HepG2 (cell line): ENCODE measurements at regions not wholly inside any gene's neighbourhood (a gene's known extent, or its start where the extent isn't known, plus 50 kb on each side); places are given as distances from the start of the nearest gene placed in this dataset.

Source experiments
- ATAC-seq: fragments of 200-7000 bp; cut with Tn5 transposase; 3 replicates; pipeline ENCODE4 v1.9.1; 2020; ENCODE audit warnings: mild to moderate bottlenecking, moderate library complexity
- BruUV-seq: library from RNA; stranded (reverse); fragments of 400-500 nt; replicated peaks from 2 replicates; lab custom pipeline; 2021; lab: Mats Ljungman, UMichigan
- CTCF ChIA-PET: fragments of 300-600 bp; formaldehyde crosslinking; extraction: SDS; loops from one replicate; lab custom pipeline; 2021; ENCODE audit warnings: low total read pairs, inconsistent platforms, low intra/inter-chr PET ratio; lab: Yijun Ruan, JAX
- POLR2A ChIA-PET: fragments of 350-600 bp; sonication (Branson Sonifier 250); formaldehyde crosslinking; loops from one replicate; lab custom pipeline; 2020; ENCODE audit warnings: antibody characterized with exemption, inconsistent platforms; lab: Yijun Ruan, JAX
- DNase-seq: peaks from one replicate; pipeline ENCODE4 v3.0.0-alpha.2; 2015; ENCODE audit warnings: low spot score
- FAIRE-seq: peaks from 3 replicates; lab custom pipeline; 2011; peaks lifted over from hg19 to GRCh38; lab: Jason Lieb, UNC
- H2AFZ ChIP-seq: one replicate; pipeline ENCODE4 v1.6.1; 2011; ENCODE audit warnings: low read length, inconsistent platforms
- H3K27ac ChIP-seq: fragments of 300-600 bp; 3 replicates; pipeline ENCODE4 v1.8.0; 2011; ENCODE audit warnings: mixed run types, mild to moderate bottlenecking, mixed read lengths, low read length, inconsistent platforms; ENCODE audit not compliant: insufficient read depth; ENCODE audit errors: extremely low read length
- H3K27me3 ChIP-seq, 2 experiments: fragments of 200-600 bp in 1 of 2; 2 replicates in 1 of 2; 3 replicates in 1 of 2; pipeline versions ENCODE4 v1.6.0 to v1.8.0; 2011; ENCODE audit warnings: low read length in 2 of 2, mild to moderate bottlenecking in 2 of 2, moderate library complexity in 2 of 2, inconsistent platforms in 1 of 2; ENCODE audit not compliant: insufficient read depth in 2 of 2, control insufficient read depth in 1 of 2
- H3K36me3 ChIP-seq, 2 experiments: fragments of 200-600 bp in 1 of 2; replicated peaks in 1 of 2; 2 replicates in 1 of 2; 3 replicates in 1 of 2; pipeline versions ENCODE4 v1.5.1 to v1.8.0; 2011; ENCODE audit warnings: low read length in 2 of 2, inconsistent platforms in 1 of 2; ENCODE audit not compliant: insufficient read depth in 2 of 2, control insufficient read depth in 1 of 2
- H3K4me1 ChIP-seq: 2 replicates; pipeline ENCODE4 v1.5.1; 2012; ENCODE audit warnings: low read length, inconsistent platforms; ENCODE audit not compliant: insufficient read depth
- H3K4me2 ChIP-seq: 2 replicates; pipeline ENCODE4 v1.6.0; 2011; ENCODE audit warnings: low read depth, low read length, inconsistent platforms
- H3K4me3 ChIP-seq, 3 experiments: fragments of 200-600 bp in 1 of 3; sonication (generic), shearing (Covaris generic) in 1 of 3; replicated peaks in 1 of 3; 2 replicates each; pipeline ENCODE4 v1.5.1; 2011 to 2016; ENCODE audit warnings: low read length in 3 of 3, inconsistent platforms in 2 of 3, low read depth in 2 of 3, mild to moderate bottlenecking in 2 of 3, control low read depth in 1 of 3, mixed read lengths in 1 of 3; ENCODE audit not compliant: insufficient read depth in 1 of 3
- H3K79me2 ChIP-seq: one replicate; pipeline ENCODE4 v1.6.1; 2011; ENCODE audit warnings: low read length, inconsistent platforms; ENCODE audit not compliant: insufficient read depth
- H3K9ac ChIP-seq: 2 replicates; pipeline ENCODE4 v1.6.0; 2011; ENCODE audit warnings: mild to moderate bottlenecking, low read depth, low read length, inconsistent platforms; ENCODE audit not compliant: insufficient read depth
- H3K9me3 ChIP-seq: 2 replicates; pipeline ENCODE4 v1.5.1; 2012; ENCODE audit warnings: mild to moderate bottlenecking, low read length
- H4K20me1 ChIP-seq: 2 replicates; pipeline ENCODE4 v1.6.0; 2011; ENCODE audit warnings: inconsistent platforms, mild to moderate bottlenecking, low read length, moderate library complexity; ENCODE audit not compliant: insufficient read depth
- ARNT ChIP-seq: fragments of 450-650 bp; IDR thresholded peaks from 2 replicates; pipeline ENCODE4 v1.6.1; 2017
- KLF15 ChIP-seq: sonication (generic); formaldehyde crosslinking; IDR thresholded peaks from 2 replicates; pipeline ENCODE4 v1.8.1; 2023; ENCODE audit warnings: borderline replicate concordance, mild to moderate bottlenecking, inconsistent platforms, missing genetic modification reagents, mixed read lengths
- KMT2A ChIP-seq: sonication (generic); formaldehyde crosslinking; IDR thresholded peaks from 2 replicates; pipeline ENCODE4 v1.4.0; 2020; ENCODE audit warnings: missing genetic modification reagents
- SMC3 ChIP-seq: IDR thresholded peaks from 2 replicates; pipeline ENCODE4 v1.6.1; 2011; ENCODE audit warnings: low read length, improper control_type of control experiment
- SOX5 ChIP-seq: IDR thresholded peaks from 2 replicates; pipeline ENCODE4 v1.6.1; 2016; ENCODE audit warnings: borderline replicate concordance
- ZBTB8A ChIP-seq: sonication (generic); formaldehyde crosslinking; IDR thresholded peaks from 2 replicates; pipeline ENCODE4 v1.4.0; 2020; ENCODE audit warnings: mild to moderate bottlenecking, low read depth, missing genetic modification reagents, borderline replicate concordance
- ZNF142 ChIP-seq: sonication (generic); formaldehyde crosslinking; IDR thresholded peaks from 2 replicates; pipeline ENCODE4 v1.4.0; 2020; ENCODE audit warnings: missing genetic modification reagents
- ZNF788 ChIP-seq: sonication (generic); formaldehyde crosslinking; IDR thresholded peaks from 2 replicates; pipeline ENCODE4 v1.5.0; 2020; ENCODE audit warnings: mild to moderate bottlenecking, missing genetic modification reagents, borderline replicate concordance
- ZSCAN12 ChIP-seq: sonication (generic); formaldehyde crosslinking; IDR thresholded peaks from 2 replicates; pipeline ENCODE4 v1.9.0; 2021; ENCODE audit warnings: mild to moderate bottlenecking, missing genetic modification reagents
- WGBS: methylation state at CpG from one replicate; pipeline ENCODE4 v1.1.6; 2017; ENCODE audit warnings: low lambda C conversion rate; 5-methylcytosine and 5-hydroxymethylcytosine counted together
- in situ Hi-C: cut with HindIII; loops from 2 replicates; pipeline ENCODE4 v1.10.0; 2017; ENCODE audit warnings: low pct_unique_long_range_greater_than_20kb; ENCODE audit not compliant: extremely low pct_ligation_motif_present
- intact Hi-C: fragments of 100-400 bp; cut with micrococcal nuclease; formaldehyde crosslinking; loops from one replicate; pipeline ENCODE4 v1.10.0; 2022; ENCODE audit not compliant: unreplicated experiment

GRCh38 chr13:23992781-23993679 is 95.7 kb upstream of the C1QTNF9B start:
- in situ Hi-C loops: no loop called here
- Histone ChIP-seq H2AFZ (no peak overlapping the region), H3K27me3 (peaks cover 0 to 9% of the 10 kb centered on the region in 2 experiments; a peak in 2 of 5 replicates), H4K20me1 (no peaks in the 10 kb centered on the region), H3K9me3 (no peaks in the 10 kb centered on the region), H3K4me1 (no peaks in the 10 kb centered on the region), H3K79me2 (no peaks in the 10 kb centered on the region), H3K4me2 (no peak overlapping the region), H3K27ac (no peak overlapping the region), H3K4me3 (no peak overlapping the region), H3K9ac (no peak overlapping the region), H3K36me3 (no peaks in the 10 kb centered on the region)
- TF ChIP-seq ZBTB8A (CRISPR knock-in tag): no peak
- no peak for TF ChIP-seq KLF15 (CRISPR knock-in tag)
- TF ChIP-seq KMT2A: no peak
- TF ChIP-seq ZSCAN12 (CRISPR knock-in tag): no peak
- TF ChIP-seq ZNF788 (CRISPR knock-in tag): no peak
- no peak for TF ChIP-seq SMC3
- no peak for TF ChIP-seq ZNF142 (CRISPR knock-in tag)
- TF ChIP-seq SOX5 (CRISPR knock-in tag): no peak
- TF ChIP-seq ARNT: no peak
- ATAC-seq (no peak), DNase-seq (no peak), FAIRE-seq (no peak)
- CTCF ChIA-PET: no interaction called here
- BruUV-seq: no TSS peak
- POLR2A ChIA-PET: no interaction called here
- intact Hi-C loops: no loop called here
- 13% methylated on average over 6 of the region's 12 CpGs for WGBS
